ENCODE measurements at regions not wholly inside any gene's neighbourhood (a gene's known extent, or its start where the extent isn't known, plus 50 kb on each side); places are given as distances from the start of the nearest gene placed in this dataset.

- TF ChIP-seq, protein P1, sequence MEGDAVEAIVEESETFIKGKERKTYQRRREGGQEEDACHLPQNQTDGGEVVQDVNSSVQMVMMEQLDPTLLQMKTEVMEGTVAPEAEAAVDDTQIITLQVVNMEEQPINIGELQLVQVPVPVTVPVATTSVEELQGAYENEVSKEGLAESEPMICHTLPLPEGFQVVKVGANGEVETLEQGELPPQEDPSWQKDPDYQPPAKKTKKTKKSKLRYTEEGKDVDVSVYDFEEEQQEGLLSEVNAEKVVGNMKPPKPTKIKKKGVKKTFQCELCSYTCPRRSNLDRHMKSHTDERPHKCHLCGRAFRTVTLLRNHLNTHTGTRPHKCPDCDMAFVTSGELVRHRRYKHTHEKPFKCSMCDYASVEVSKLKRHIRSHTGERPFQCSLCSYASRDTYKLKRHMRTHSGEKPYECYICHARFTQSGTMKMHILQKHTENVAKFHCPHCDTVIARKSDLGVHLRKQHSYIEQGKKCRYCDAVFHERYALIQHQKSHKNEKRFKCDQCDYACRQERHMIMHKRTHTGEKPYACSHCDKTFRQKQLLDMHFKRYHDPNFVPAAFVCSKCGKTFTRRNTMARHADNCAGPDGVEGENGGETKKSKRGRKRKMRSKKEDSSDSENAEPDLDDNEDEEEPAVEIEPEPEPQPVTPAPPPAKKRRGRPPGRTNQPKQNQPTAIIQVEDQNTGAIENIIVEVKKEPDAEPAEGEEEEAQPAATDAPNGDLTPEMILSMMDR (IDR thresholded peaks at IDR 0.05; ENCODE audit: unreplicated experiment), result no peak
- Mint-ChIP-seq H3K9me3 (ENCODE audit: low read depth) (no peaks in the 10 kb centered on the region), H3K27me3 (peaks cover 70% of the 10 kb centered on the region), H3K4me1 (ENCODE audit: low read depth) (peaks cover 13% of the 10 kb centered on the region), H3K27ac (peak overlapping the region; percentile 59), H3K36me3 (ENCODE audit: insufficient read depth) (no peaks in the 10 kb centered on the region), H3K4me3 (ENCODE audit: low read depth) (peak overlapping the region; percentile 61)
- DNase-seq (ENCODE audit: low spot score, unreplicated experiment), result no peak
Measured at GRCh38 chr6:105981888-105982358, 104.2 kb upstream of the PRDM1 start.

DNA sequence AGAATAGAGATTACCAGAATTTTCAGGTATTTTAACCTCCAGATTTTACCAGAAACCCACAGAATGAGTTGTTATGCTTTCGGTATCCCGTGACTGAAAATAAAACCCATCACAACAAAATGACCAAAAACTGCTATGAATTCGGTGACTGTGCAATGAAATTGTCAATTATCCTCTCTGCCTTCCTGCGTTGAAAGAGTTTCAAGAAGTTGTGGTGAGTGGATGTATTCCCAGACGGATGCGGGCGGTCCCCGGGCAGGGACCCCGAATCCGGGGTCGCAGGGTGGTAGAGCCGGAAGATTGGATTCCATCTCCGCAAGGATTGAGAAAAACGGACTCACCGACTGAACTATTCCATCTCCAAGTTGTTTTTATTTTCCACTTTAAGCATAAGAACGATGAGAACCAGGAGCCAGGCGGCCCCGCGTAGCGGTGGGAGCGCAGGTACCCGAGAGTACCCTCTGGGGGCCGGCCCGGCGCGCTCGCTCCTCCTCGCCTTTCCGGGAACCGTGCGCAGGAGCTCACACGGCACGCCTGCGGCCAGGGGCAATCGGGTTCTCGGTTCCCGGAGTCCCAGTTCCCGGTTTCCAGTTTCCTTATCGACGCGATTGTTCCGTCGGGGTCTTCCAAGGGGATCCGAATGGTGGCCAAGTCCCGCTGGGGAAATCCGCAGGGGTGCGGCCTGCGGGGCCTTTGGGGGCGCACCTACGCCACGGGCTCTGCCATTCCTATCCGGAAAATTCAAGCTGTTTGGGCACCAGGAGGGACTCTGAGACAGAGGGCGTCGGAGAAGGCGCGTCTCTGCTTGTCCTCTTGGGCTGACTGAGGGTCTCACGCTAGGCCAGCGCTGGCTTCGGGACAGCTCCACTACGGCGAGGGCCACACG is 104.9 kb upstream of the PRDM1 start:
- Mint-ChIP-seq H3K4me1 (ENCODE audit: low read depth) (peaks cover 9% of the 10 kb centered on the region), H3K36me3 (ENCODE audit: insufficient read depth) (no peaks in the 10 kb centered on the region), H3K9me3 (ENCODE audit: low read depth) (no peaks in the 10 kb centered on the region), H3K27ac (no peak overlapping the region), H3K27me3 (peaks cover 65% of the 10 kb centered on the region), H3K4me3 (ENCODE audit: low read depth) (peak overlapping the region; percentile 61)
- DNase-seq (ENCODE audit: low spot score, unreplicated experiment), result no peak
- TF ChIP-seq, protein P1 (IDR thresholded peaks at IDR 0.05; ENCODE audit: unreplicated experiment), result no peak

DNA sequence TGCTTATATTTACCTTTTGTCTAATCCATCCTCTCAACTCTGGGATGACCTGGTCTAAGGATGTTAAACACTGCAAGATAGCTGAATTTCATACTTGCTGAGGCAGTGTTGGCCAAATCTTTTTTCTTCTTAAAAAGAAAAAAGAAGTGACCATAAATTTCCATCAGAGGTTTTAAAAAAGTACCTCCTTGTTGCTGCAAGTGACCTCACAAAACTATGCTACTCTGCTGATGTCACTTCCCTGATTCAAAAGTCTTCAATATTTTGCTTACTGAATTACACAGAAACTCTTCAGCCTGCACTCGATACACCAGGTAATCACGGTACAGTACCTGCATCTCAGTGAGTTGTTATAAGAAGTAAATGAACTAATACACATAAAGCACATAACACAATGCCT is 107.2 kb upstream of the PRDM1 start:
- no peak overlapping the region for H3K27ac Mint-ChIP-seq
- no peaks in the 10 kb centered on the region for H3K36me3 Mint-ChIP-seq (ENCODE audit: insufficient read depth)
- TF ChIP-seq, protein P1 (IDR thresholded peaks at IDR 0.05; ENCODE audit: unreplicated experiment), result no peak
- no peak overlapping the region for H3K4me3 Mint-ChIP-seq (ENCODE audit: low read depth)
- H3K9me3 Mint-ChIP-seq (ENCODE audit: low read depth), result no peaks in the 10 kb centered on the region
- peaks cover 46% of the 10 kb centered on the region for H3K27me3 Mint-ChIP-seq
- H3K4me1 Mint-ChIP-seq (ENCODE audit: low read depth), result peaks cover 3% of the 10 kb centered on the region
- DNase-seq (ENCODE audit: low spot score, unreplicated experiment), result no peak

GRCh38 chr6:105977934-105978504 is 108.1 kb upstream of the PRDM1 start:
- DNase-seq (ENCODE audit: low spot score, unreplicated experiment), result no peak
- H3K27ac Mint-ChIP-seq, result no peak overlapping the region
- peaks cover 3% of the 10 kb centered on the region for H3K4me1 Mint-ChIP-seq (ENCODE audit: low read depth)
- H3K9me3 Mint-ChIP-seq (ENCODE audit: low read depth), result peaks cover 7% of the 10 kb centered on the region
- TF ChIP-seq, protein P1 (IDR thresholded peaks at IDR 0.05; ENCODE audit: unreplicated experiment), result no peak
- H3K27me3 Mint-ChIP-seq, result peaks cover 42% of the 10 kb centered on the region
- H3K4me3 Mint-ChIP-seq (ENCODE audit: low read depth), result no peak overlapping the region
- no peaks in the 10 kb centered on the region for H3K36me3 Mint-ChIP-seq (ENCODE audit: insufficient read depth)

GRCh38 chr6:105974986-105975385 is 111.2 kb upstream of the PRDM1 start:
- no peaks in the 10 kb centered on the region for H3K36me3 Mint-ChIP-seq (ENCODE audit: insufficient read depth)
- no peak overlapping the region for H3K27ac Mint-ChIP-seq

More at GRCh38 chr6:105974986-105975385, 111.2 kb upstream of the PRDM1 start:
- peaks cover 20% of the 10 kb centered on the region for H3K27me3 Mint-ChIP-seq
- TF ChIP-seq, protein P1 (IDR thresholded peaks at IDR 0.05; ENCODE audit: unreplicated experiment), result no peak
- H3K4me1 Mint-ChIP-seq (ENCODE audit: low read depth), result no peaks in the 10 kb centered on the region
- no peak for DNase-seq (ENCODE audit: low spot score, unreplicated experiment)
- H3K4me3 Mint-ChIP-seq (ENCODE audit: low read depth), result no peak overlapping the region
- peaks cover 15% of the 10 kb centered on the region for H3K9me3 Mint-ChIP-seq (ENCODE audit: low read depth)
